ENCODE measurements at regions not wholly inside any gene's neighbourhood (a gene's known extent, or its start where the extent isn't known, plus 50 kb on each side); places are given as distances from the start of the nearest gene placed in this dataset.
"Not testable (repeated sequence)": the region's sequence is repeated elsewhere in the genome, so short reads cannot be mapped to it uniquely, and the experiment has no call there.

- no peak for DNase-seq (ENCODE audit: low read depth)
- no peak overlapping the region for H3K4me3 ChIP-seq (ENCODE audit: low read depth, low read length)
Observed at GRCh38 chr2:156763174-156763573, 327.0 kb downstream of the GPD2 start.

DNA sequence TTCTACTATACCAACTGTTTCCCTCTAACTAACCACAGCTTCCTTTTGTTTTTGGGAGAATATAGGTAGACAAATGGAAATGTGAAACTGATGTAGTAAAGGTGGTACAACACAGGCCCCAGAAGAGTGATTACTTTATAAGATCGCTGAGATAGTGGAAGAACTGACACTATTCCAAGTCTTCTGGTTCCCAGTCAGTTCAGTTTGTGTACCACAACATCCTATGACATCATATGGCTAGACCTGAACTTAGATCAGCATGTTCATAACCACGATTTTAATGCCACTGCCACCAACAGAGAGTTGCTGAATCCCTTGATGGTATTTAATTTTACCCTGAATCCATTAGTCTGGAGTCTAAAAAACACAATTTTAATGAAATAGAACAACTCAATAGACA lies 328.9 kb downstream of the GPD2 start:
- no peak for DNase-seq (ENCODE audit: low read depth)
- H3K4me3 ChIP-seq (ENCODE audit: low read depth, low read length), result no peak overlapping the region

DNA sequence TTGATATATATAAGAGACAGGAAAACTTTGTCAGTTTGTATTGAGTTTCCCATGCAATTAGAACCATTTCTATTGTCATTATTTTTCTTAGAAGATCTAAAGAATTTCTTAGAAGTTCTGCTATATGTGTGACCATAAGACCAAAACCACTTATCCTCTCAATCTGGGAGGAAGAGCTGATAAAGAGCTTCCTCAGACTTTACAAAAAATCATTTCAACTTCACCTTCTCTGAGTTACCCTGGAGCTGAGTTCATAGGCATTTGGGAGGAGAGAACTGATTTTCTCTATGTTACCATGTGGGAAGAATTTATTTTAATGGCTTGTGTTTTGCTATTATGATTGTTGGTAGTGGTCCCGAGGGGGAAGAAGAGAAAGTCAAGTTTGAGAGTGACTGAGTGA lies 329.3 kb downstream of the GPD2 start:
- no peak for DNase-seq (ENCODE audit: low read depth)
- no peak overlapping the region for H3K4me3 ChIP-seq (ENCODE audit: low read depth, low read length)

DNA sequence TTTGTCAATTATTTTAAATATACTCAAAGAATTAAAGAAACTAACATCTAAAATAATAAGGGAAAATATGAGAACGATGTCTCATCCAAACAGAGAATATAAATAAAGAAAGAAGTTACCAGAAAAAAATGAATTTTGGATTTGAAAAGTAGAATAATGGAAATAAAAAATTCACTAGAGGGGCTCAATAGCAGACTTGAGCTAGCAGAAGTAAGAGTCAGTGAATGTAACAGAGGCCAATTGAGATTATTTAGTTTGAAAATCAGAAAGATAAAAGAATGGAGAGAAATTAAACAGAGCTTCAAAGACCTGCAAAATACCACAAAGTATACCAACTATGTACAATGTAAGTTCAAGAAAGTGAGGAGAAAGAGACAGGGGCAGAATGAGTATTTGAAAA lies 333.6 kb downstream of the GPD2 start:
- DNase-seq (ENCODE audit: low read depth), result no peak

DNA sequence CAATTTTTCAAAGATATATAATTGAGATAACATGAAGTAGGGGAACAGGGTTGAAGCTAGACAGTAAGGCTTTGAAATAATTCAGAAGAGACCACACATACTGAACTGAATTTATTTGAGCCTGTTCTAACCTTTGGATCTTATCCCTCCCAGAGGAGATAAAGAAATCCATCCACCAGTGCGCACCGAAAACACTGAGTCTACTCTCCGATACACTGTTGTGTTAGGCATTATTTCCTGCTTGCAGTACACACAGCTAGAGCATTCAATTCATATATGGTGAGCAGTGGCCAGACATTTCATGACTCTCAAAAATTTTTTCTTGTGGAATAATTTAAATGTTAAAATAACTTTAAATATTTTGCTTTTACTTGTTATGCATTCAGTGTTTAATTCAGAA lies 342.7 kb downstream of the GPD2 start:
- H3K4me3 ChIP-seq (ENCODE audit: low read depth, low read length), result no peak overlapping the region
- DNase-seq (ENCODE audit: low read depth), result no peak

More for the DNA sequence above, 333.6 kb downstream of the GPD2 start:
- no peak overlapping the region for H3K4me3 ChIP-seq (ENCODE audit: low read depth, low read length)

DNA sequence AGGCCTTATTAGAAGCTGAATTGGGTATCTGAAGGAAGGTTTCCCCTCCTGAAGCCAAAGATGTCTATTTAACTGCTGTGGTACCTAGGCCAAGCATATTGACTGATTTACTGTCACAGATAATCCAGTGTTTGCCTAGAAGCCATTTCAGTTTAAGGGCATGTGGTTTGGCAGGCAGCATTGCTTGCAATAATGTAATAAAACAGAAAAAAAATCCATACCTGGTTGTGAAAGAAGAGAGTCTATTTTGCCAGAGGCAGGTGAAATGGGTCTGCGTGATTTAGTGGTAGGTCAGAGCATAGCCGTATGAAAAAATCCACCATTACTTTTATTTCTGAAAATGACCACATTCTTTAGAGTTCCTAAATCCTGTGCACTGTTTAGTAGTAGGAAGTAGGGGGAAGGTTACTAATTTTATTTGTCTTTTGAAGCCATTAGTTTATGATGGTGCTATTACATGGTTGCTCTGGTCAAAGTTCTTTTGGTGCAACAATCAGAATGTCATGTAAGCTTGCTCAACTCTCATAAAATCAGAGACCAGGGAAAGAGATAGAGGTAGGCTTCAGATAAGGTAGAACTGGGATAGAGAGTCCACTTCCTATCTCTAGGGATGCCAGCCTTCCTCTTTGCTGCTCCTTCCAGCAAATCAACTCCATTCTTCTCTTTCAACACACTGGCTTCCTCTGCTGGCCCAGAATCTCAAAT lies 343.4 kb downstream of the GPD2 start:
- no peak for DNase-seq (ENCODE audit: low read depth)
- no peak overlapping the region for H3K4me3 ChIP-seq (ENCODE audit: low read depth, low read length)

DNA sequence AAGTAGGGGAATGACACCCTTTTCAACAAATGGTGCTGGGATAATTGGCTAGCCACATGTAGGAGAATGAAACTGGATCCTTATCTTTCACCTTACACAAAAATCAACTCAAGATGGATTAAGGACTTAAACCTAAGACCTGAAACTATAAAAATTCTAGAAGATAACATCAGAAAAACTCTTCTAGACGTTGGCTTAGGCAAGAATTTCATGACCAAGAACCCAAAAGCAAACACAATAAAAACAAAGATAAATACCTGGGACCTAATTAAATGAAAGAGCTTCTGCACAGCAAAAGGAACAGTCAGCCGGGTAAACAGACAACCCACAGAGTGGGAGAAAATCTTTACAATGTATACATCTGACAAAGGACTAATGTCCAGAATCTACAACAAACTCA lies 345.5 kb downstream of the GPD2 start:
- not testable (repeated sequence) for DNase-seq (ENCODE audit: low read depth); H3K4me3 ChIP-seq (ENCODE audit: low read depth, low read length)

DNA sequence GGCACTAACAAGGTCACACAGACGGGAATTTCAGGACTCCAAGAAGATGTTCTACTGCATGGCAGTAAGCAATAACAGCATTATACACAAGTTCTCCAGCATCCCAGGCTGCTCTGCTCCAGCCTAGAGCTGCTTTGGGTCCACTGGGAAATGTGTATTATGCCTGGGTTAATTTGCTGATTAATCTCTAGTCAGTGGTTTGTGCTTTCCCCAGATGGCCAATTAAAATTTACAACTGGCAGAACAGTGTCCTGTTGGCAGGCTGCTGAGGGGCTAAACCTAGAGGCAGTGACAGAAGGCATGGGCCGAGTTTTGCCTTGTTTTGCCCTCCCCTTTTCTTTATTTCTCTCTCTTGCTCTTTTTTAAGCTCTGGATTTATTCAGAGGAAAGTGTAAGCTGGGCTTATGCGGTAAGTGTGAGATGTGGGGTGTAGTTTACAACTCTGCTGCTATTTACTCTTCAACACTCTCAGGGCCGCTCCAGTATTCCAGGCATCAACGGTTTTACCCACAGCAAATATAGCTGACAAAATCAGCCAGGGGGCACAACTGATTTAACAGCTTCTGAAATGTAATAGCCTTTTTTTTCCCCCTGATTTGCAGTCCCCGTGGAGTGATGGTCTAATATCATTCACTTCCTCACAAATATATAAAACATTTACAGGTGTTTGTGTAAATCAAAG lies 348.0 kb downstream of the GPD2 start:
- no peak overlapping the region for H3K4me3 ChIP-seq (ENCODE audit: low read depth, low read length)
- no peak for DNase-seq (ENCODE audit: low read depth)

DNA sequence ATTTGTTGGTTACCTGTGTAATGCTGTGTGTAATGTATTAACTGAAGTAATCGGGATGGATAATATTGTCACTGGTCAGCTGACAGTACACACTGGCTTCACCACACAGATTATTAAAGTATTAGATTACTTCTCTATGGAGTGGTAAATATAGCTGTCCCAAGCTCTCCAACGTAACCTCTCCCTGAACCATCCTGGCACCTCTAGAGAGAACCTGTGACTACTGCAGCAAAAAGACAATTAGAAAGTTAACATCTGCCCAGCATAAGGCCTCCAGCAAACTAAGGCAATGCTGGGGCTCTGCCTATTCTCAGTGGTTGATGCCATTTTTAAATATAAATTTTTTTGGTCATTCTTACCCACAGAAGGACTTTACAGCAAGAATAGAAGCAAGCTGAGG lies 351.3 kb downstream of the GPD2 start:
- no peak overlapping the region for H3K4me3 ChIP-seq (ENCODE audit: low read depth, low read length)
- no peak for DNase-seq (ENCODE audit: low read depth)

GRCh38 chr2:156790343-156791037 lies 354.3 kb downstream of the GPD2 start:
- DNase-seq (ENCODE audit: low read depth), result no peak
- H3K4me3 ChIP-seq (ENCODE audit: low read depth, low read length), result no peak overlapping the region

DNA sequence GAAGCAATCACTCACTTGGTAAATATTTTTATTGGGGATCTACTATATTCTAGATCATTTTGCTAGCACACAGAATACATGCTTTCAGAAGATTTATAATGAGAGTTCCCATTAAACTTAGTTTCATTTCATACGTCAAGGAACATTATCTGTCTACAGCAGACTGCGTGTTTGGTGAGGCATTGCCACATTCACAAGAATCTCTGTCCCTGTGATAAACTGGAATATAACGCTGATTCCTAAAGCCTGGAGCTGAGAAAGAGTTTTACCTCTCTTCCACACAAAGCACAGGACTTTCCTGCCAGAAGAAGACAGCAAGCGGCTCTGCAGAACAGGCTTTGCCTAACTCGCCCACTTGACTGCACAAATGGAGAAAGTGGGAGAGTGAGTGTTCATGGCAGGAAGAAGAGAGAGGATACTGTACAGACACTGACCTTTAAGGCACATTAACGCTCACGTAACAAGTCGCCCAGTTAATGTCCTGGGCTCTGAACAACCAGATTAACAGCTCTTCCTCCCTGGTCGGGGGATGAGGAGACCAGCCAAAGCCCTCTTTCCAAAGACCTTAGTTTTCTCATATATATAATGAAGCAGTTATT lies 356.2 kb downstream of the GPD2 start:
- DNase-seq (ENCODE audit: low read depth), result no peak
- H3K4me3 ChIP-seq (ENCODE audit: low read depth, low read length), result no peak overlapping the region

- H3K4me3 ChIP-seq (ENCODE audit: low read depth, low read length), result no peak overlapping the region
- no peak for DNase-seq (ENCODE audit: low read depth)
Observed at GRCh38 chr2:156797832-156798231, 361.7 kb downstream of the GPD2 start.

GRCh38 chr2:156800065-156800653 lies 364.0 kb downstream of the GPD2 start:
- DNase-seq (ENCODE audit: low read depth), result no peak
- H3K4me3 ChIP-seq (ENCODE audit: low read depth, low read length), result peak overlapping the region; percentile 5

DNA sequence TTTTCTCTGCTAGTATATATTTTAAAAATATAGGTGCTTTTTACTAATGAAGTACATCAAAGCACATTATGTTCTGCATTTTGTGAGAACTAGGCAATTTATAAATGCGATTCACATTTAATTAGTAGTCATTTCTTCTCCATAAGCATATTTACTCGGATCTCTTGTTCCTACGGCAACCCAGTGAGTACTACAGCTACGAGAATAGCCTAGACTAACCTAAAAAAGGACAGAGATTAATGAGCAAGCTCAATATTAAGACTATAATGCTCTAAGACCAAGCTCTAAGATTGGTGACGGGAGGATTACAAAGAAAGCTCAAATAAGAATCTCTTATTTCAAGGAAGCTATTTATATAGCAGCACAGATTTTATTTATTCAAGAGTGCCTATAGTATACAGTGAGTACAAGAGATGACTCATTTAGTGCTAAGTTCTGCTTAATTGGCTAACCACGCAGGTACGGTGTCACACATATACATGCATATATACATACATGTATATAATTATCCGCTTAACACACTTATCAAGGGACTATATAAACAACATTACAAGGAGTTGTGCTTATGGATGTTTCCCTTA lies 364.7 kb downstream of the GPD2 start:
- peak overlapping the region; percentile 5 for H3K4me3 ChIP-seq (ENCODE audit: low read depth, low read length)
- no peak for DNase-seq (ENCODE audit: low read depth)

- no peak for DNase-seq (ENCODE audit: low read depth)
- H3K4me3 ChIP-seq (ENCODE audit: low read depth, low read length), result no peak overlapping the region
Observed at GRCh38 chr2:156803243-156803642, 367.1 kb downstream of the GPD2 start.

DNA sequence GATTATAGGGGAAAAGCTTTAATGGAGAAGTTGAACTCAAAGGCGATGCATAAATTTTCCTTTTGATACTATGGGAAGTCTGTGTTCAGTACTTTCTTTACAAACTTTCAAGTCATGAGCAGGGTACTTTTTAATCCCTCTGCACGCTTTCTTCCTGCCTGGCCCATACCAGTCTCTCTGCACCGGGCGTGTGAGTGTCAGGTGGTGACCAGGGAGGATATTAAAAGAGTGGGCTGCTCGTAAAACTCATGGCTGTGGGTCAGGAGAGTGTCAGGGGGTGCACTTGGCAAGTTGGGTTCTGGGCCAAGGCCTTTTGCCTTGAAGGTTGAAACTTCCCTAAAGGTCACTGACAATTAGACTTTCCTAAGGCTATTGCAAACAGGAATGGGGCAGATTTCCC lies 367.8 kb downstream of the GPD2 start:
- no peak for DNase-seq (ENCODE audit: low read depth)

DNA sequence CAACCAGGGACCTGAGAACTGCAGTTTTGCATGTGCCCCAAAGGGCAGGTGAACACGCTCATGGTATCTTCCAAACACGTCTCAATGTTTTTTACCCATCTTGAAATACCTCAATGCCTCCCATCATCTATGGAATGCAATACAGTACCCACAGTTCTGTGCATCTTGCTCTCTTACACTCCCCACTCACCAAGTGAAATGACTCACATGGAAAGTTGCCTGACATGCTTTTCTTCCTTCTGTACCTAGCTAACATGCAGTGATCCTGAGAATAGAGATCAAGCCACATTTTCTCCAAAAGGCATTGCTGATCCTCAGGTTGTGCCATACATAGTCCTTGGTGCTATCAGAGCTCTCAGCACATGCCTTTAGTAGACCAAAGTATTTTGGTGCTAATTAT lies 373.9 kb downstream of the GPD2 start:
- H3K4me3 ChIP-seq (ENCODE audit: low read depth, low read length), result no peak overlapping the region
- no peak for DNase-seq (ENCODE audit: low read depth)

More for the DNA sequence above, 367.8 kb downstream of the GPD2 start:
- H3K4me3 ChIP-seq (ENCODE audit: low read depth, low read length), result no peak overlapping the region

DNA sequence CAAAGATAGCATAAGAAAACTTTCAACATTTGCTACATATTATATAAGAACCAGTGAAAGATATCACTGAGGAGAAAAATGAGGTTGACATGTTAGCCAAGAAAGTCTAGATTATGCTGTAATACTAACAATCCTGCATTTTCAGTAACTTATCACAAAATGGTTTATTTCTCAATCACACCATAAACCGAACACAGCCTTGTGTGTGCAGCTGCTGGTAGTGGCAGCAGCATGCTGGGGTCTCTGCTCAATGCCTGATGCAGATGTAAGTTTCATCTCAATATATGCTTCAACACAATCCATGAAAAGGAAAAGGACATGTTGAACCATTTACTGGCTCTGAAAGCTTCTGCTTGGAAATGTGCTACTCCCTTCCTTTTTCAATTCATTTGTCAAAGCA lies 376.3 kb downstream of the GPD2 start:
- no peak overlapping the region for H3K4me3 ChIP-seq (ENCODE audit: low read depth, low read length)
- DNase-seq (ENCODE audit: low read depth), result no peak

DNA sequence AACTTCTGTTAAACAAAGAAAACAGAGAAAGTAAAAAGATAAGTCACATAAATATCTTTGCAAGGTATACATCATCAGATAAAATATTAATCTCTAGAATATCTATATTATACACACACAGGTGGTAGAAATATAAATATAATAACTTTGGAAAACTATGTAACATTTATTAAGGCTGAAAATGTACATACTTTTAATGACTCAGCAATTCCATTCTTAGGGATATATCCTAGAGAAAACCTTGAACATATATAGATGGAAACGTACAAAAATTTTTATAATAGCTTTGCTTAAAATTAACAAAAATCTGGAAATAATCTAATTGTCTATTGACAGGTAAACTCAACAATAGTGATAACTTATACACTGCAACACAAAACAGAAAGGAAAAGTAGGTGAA lies 381.3 kb downstream of the GPD2 start:
- no peak overlapping the region for H3K4me3 ChIP-seq (ENCODE audit: low read depth, low read length)
- no peak for DNase-seq (ENCODE audit: low read depth)

GRCh38 chr2:156818221-156818620 lies 382.0 kb downstream of the GPD2 start:
- no peak for DNase-seq (ENCODE audit: low read depth)
- H3K4me3 ChIP-seq (ENCODE audit: low read depth, low read length), result no peak overlapping the region

Data from skeletal muscle cell (primary cell).